ENCODE measurements at regions not wholly inside any gene's neighbourhood (a gene's known extent, or its start where the extent isn't known, plus 50 kb on each side); places are given as distances from the start of the nearest gene placed in this dataset.

DNA sequence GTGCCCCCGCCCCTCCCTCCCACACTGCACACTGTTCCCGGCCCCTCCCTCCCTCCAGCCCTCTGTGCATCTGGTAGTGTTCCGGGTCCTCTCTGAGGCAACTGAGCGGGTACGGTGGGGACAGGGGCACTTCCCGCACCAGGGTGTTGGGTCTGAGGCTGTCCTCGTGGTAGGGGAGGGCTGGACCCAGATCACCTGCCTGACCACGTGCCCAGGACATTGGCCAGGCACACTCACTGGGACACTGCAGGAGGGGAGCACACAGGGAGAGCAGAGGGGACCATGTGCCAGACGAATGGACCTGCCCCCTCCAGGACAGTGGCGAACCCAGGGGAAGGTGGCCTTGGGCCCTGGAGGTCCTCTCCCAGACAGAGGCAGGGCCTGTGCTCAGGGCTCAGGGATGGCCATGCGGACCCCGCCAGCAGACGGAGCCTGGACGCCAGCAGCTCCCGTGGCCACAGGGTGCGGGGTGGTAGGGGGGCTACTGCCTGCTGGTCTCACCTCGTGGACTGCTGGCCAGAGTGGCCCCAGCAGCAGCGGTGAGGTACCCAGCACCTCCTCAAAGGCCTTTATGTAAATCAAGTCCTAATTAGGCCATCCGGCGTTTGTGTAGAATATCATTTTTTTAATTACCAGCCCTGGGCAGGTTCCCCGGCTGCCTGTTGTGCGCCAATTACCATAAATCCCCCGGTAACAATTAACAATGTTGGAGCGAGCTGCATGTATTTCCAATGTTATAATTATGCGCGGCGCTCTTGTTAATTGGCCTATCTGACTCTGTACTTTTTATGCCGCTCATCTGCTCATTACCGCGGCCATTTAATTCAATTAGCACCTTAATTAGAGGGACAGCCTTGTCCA, 106.9 kb downstream of the FAM53A start:
- peaks cover 7% of the 10 kb centered on the region for H3K4me1 Mint-ChIP-seq
- no peaks in the 10 kb centered on the region for H3K36me3 Mint-ChIP-seq
- no peak overlapping the region for H3K4me3 Mint-ChIP-seq
- no peak for ATAC-seq
- H3K27ac Mint-ChIP-seq = no peak overlapping the region
- CTCF ChIA-PET = no interaction called here
- H3K27me3 Mint-ChIP-seq = no peaks in the 10 kb centered on the region
- DNase-seq = no peak
- no peaks in the 10 kb centered on the region for H3K9me3 Mint-ChIP-seq (ENCODE audit: low read depth)

DNA sequence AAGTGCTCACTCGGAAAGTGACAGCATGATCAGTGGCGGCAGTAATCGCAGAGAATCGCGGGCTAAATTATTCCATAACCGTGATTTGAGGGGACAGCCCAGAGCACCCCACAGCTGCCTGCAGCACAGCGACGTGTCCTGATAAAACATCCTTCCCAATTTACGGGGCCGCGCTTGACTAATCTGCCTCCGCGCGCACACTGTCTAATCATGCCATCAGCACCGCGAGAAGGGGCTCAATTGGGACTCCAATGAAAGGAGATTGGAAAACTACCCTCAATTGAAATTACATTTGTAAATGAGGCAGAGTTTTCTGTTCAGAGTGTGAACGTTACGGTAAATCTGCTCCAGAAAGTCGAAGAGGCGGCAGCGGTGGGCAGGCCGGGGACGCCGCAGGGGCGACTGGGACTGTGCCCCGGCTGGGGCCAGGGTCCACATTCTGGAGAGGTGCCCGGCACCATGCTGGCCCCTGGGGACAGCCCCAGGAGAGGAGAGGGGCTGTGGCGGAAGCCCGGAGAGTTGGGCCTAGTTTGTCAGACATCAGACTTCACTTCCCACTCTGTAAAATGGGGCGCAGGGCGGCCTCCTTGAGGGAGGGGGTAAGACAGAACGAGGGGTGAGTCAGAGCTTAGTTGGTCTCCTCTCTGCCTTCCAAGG, 107.7 kb downstream of the FAM53A start:
- H3K27me3 Mint-ChIP-seq = no peaks in the 10 kb centered on the region
- no peak overlapping the region for H3K4me3 Mint-ChIP-seq
- no peaks in the 10 kb centered on the region for H3K36me3 Mint-ChIP-seq
- ATAC-seq (no peak), DNase-seq (no peak)
- H3K4me1 Mint-ChIP-seq = peaks cover 4% of the 10 kb centered on the region
- no peaks in the 10 kb centered on the region for H3K9me3 Mint-ChIP-seq (ENCODE audit: low read depth)
- H3K27ac Mint-ChIP-seq = no peak overlapping the region
- CTCF ChIA-PET = no interaction called here

DNA sequence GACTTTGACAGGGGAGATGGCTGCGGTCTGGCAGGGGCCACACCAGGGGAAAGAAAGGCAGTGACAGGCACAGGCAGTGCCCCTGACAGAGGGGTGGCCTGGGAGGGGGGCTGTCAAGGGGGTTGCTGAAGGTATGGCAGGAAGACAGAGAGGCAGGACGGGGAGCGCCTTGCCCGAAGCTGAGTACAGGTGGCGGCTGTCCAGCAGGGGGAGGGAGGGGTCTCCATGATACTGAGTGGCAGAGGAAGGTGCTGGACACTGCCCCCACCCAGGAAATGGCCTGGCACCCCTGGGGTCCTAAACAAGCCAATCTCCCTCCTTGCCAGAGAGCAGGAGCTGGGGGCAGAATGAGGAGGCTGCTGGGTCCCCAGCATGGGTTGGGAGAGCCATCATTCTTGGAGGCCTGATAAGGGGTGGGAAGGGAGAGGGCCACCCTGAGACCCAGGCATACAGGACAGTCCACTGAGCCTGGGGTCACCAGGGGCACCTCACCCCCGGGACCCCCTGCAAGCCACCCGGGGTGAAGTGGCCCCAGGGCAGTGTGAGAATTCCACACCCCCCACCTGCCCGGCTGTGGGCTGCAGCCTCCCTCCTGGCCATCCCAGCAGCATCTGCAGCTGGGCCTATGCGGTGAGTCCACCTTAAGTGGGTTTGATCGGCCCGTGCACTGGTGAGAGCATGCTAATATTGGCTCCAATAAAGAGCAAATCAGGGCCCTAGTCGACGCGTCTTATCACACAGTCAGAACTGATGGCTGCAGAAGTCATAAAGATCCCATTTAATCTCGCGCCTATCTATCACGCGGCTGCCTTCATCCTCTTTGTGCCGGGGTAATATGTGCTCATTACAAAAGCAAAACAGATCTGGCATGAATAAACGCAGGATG, 108.5 kb downstream of the FAM53A start:
- H3K36me3 Mint-ChIP-seq = no peaks in the 10 kb centered on the region
- H3K9me3 Mint-ChIP-seq (ENCODE audit: low read depth) = no peaks in the 10 kb centered on the region
- ATAC-seq (no peak), DNase-seq (no peak)
- no peak overlapping the region for H3K4me3 Mint-ChIP-seq
- H3K27ac Mint-ChIP-seq = no peak overlapping the region
- H3K4me1 Mint-ChIP-seq = no peaks in the 10 kb centered on the region
- H3K27me3 Mint-ChIP-seq = no peaks in the 10 kb centered on the region
- CTCF ChIA-PET = no interaction called here

DNA sequence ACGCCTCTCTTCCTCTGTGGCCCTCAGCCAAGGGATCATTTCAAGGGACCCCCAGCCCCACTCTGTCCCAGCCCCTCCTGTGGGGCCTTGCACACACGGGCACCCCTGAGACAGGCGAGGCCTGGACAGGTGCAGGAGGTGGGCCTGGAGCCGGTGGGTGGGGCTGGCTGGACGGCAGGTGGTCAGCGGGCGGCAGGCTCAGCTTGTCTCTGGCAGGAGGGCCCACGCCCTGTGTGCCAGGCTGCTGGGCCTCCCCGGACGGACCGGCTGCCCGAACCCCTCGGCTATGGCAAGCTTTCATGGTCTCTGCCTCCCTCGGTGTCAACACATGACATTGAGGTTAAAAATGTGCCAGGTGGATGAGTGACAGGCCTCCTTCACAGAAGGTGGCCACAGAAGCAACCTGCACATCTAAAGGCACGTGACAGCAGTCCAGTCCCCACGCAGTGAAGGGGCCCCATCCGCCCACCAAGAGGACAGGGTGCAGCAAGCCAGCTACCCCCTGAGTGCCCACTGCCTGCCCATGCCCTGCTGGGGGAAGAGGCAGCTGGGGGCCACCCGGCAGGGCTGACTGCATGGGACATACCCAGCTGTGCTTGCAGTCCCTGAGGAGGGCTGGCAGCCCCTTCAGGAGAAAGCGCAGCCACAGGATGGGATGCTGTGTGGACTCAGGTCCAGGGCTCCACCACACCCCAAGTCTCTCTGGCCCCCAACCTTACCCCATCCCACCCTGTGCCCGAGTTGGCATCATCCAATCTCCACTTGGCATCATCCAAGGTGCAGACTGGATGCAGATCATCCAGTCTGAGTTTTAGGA, 109.3 kb downstream of the FAM53A start:
- no peak for ATAC-seq
- CTCF ChIA-PET = no interaction called here

DNA sequence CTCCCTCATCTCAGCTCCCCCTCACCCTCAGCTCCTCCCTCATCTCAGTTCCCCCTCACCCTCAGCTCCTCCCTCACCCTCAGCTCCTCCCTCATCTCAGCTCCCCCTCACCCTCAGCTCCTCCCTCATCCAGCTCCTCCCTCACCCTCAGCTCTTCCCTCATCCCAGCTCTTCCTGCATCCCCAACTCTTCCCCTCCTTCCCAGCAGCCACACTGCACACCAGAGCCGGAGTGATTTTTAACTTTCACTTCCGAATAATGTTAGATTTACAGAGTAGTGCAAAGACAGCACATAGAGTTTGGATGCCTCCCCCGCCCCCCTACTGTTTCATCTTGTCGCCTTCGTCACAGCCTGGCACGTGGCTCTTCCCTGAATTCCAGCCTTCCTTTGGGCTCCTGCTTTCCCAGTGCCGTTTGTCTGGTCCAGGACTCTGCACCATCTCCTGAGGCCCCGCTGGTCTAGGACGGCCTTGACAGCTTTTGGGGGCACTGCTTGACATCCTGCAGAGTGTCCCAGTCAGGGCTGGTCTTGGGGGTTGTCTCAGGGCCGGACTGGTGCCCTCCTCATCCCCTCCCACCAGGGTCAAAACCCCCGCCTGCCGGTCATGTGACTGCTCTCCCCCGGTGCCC, 110.2 kb downstream of the FAM53A start:
- no peak overlapping the region for H3K27ac Mint-ChIP-seq
- H3K27me3 Mint-ChIP-seq = no peaks in the 10 kb centered on the region
- H3K9me3 Mint-ChIP-seq (ENCODE audit: low read depth) = no peaks in the 10 kb centered on the region
- no peak for DNase-seq
- no peak for ATAC-seq
- H3K4me3 Mint-ChIP-seq = no peak overlapping the region
- CTCF ChIA-PET = interaction anchor here (1.0 kb wide), 1 partner anchor 11 kb away, joined by 3 read pairs; no protein-coding TSS in a partner anchor
- no peaks in the 10 kb centered on the region for H3K4me1 Mint-ChIP-seq
- H3K36me3 Mint-ChIP-seq = no peaks in the 10 kb centered on the region

More for the DNA sequence above, 109.3 kb downstream of the FAM53A start:
- Mint-ChIP-seq H3K27ac (no peak overlapping the region), H3K36me3 (no peaks in the 10 kb centered on the region), H3K4me3 (no peak overlapping the region), H3K27me3 (no peaks in the 10 kb centered on the region), H3K4me1 (no peaks in the 10 kb centered on the region), H3K9me3 (ENCODE audit: low read depth) (no peaks in the 10 kb centered on the region)
- DNase-seq = no peak

DNA sequence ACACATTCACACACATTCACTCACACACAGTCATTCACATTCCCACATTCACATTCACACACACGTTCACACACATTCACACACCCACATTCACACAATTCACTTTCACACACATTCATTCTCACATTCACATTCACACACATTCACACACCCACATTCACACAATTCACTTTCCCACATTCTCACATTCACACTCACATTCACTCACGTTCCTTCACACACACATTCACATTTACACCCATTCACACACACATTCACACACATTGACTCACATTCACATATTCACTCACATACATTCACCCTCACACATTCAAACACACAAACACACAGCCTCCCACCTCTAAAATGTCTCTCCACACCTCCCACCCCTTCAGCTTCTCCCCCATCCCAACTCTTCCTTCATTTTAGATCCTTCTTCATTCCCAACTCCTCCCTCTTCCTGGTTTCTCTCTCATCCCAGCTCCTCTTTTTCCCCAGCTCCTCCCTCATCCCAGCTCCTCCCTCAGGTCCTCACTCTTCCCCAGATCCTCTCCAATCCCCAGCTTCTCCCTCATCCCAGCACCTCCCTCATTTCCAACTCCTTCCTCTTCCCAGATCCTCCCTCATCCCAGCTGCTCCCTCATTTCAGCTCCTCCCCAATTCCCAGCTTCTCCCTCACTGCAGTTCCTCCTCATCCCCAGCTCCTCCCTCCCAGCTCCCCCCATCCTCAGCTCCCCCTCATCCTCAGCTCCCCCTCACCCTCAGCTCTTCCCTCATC, 111.0 kb downstream of the FAM53A start:
- no peaks in the 10 kb centered on the region for H3K27me3 Mint-ChIP-seq

DNA sequence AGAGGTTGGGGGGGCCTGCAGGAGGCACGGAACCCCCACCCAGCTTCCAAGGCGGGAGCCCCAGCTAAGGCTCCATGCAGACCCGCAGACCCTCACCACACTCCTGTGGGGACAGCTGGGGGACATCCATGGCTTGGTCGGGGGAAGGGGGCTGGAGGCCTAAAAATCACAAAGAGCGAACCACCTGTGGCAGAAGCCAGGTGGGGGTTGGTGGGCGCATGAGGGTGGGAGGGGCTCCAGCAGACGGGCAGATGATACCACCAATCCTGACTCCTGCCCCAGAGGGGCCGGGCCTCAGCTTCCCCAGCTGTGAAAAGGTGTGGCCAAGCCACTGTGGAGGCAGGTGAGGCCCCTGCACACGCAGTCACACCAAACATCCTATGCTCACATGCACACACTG, 111.6 kb downstream of the FAM53A start:
- H3K36me3 Mint-ChIP-seq = no peaks in the 10 kb centered on the region
- no peaks in the 10 kb centered on the region for H3K27me3 Mint-ChIP-seq
- ATAC-seq = no peak
- no peaks in the 10 kb centered on the region for H3K9me3 Mint-ChIP-seq (ENCODE audit: low read depth)
- H3K27ac Mint-ChIP-seq = no peak overlapping the region
- CTCF ChIA-PET = no interaction called here
- no peaks in the 10 kb centered on the region for H3K4me1 Mint-ChIP-seq
- no peak for DNase-seq
- no peak overlapping the region for H3K4me3 Mint-ChIP-seq

More for the DNA sequence above, 111.0 kb downstream of the FAM53A start:
- Mint-ChIP-seq H3K4me1 (no peaks in the 10 kb centered on the region), H3K9me3 (ENCODE audit: low read depth) (no peaks in the 10 kb centered on the region), H3K27ac (no peak overlapping the region), H3K4me3 (no peak overlapping the region), H3K36me3 (no peaks in the 10 kb centered on the region)
- CTCF ChIA-PET = interaction anchor here (0.5 to 1.0 kb wide), 2 partner anchors 10 to 1465 kb away, joined by 3 read pairs; no protein-coding TSS in a partner anchor
- ATAC-seq = no peak
- no peak for DNase-seq

DNA sequence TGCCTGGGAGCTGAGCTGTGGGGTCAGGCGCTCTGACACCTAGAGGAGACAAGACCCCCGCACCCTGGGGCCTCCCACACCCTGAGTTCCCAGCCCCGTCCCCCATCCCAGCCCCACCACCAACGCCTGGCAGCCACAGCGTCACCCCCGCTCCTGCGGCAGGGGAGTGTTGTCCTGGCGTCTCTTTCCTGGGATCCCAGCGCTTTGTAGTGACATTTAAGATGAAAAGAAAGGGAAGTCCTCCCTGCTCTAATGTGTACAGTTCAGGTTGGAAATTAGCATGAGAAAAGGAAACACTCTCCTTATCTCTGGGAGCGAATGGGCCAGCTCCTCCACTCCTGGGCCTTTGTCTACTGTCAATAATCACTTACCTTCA, 112.1 kb downstream of the FAM53A start:
- ATAC-seq = no peak
- Mint-ChIP-seq H3K9me3 (ENCODE audit: low read depth) (no peaks in the 10 kb centered on the region), H3K4me1 (no peaks in the 10 kb centered on the region), H3K27me3 (no peaks in the 10 kb centered on the region), H3K36me3 (no peaks in the 10 kb centered on the region), H3K27ac (no peak overlapping the region), H3K4me3 (no peak overlapping the region)
- CTCF ChIA-PET = no interaction called here
- DNase-seq = no peak

DNA sequence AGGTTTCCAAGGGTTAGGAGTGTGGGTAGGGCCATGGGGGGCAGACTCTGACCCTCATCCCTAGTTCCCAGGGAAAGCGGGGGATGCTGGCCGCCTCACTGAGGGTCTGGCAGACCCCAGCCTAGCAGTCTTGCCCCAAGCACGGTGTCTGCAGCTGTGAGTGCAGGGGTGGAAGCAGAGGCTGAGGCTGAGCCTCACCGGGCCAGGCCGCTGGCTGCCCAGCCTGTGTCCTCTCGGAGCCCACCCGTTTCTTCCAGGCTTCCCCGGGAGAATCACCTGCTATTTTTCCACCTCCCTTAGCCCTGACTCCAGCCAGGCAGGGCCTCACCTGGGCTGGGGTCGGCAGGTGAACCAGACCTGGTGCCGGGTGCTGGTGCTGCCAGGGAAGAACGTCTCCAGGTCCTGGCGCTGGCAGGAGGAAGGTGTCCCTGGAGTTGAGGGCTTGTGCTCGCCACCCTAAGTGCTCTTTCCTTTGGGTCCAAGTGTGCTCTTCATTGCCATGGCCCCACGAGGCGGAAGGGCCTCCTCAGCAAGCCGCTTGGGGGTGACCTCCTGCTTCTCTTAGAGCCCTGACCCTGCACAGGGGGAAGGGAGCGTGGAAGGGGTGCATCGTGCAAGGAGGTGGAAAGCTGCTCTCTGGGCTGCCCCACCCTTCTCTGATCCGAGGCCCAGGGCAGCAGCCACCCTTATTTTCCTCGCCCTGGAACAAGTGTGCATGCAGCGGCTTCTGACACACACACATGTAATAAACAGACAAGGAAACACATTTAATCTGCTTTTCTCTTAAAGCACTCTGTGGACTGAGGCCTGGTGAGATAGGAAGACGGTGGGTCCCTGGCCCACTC, 112.7 kb downstream of the FAM53A start:
- CTCF ChIA-PET = interaction anchor here (1.8 kb wide), 1 partner anchor 9 kb away, joined by 4 read pairs; no protein-coding TSS in a partner anchor
- Mint-ChIP-seq H3K36me3 (no peaks in the 10 kb centered on the region), H3K9me3 (ENCODE audit: low read depth) (no peaks in the 10 kb centered on the region), H3K4me3 (no peak overlapping the region), H3K27ac (no peak overlapping the region), H3K4me1 (no peaks in the 10 kb centered on the region), H3K27me3 (no peaks in the 10 kb centered on the region)
- no peak for DNase-seq
- no peak for ATAC-seq

DNA sequence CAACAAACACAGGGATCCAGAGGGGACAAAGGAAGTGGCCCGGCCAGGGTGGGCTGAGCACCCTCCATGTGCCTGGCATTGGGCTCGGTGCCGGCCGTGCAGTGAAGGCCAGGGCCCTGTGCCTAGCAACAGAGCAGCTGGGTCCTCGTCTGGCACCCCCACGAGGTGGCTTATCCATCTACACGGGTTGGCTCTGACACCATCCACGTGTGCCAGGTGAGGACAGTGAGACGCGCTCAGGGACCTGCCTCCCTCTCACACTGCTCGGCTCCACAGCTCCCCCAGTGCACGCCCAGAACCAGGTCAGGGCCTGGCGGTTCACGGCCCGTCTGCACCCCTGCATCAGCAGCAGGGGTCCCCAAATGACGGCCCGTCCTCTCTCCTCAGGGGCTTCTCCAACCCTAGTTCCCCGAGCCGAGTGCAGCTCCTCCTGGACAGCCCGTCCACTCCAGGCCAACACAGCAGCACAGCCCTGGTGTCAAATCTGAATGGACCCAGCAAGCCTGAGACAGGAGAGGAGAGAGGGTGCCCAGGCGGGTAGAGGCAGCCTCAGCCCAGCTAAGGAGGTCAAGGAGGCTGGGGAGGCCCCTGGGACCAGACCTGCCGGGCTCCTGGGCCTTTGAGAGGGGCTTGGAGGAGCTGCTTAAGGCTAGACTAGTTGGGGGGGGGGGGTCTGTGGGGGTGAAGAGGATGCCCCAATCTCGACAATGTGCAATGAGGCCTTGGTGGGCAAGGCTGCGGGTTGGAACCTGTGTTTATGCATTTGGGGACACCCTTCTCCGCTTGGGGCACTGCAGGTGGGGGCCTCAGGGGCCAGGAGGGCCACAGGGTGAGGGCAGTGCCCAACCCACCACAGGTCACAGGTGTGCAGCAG, 113.6 kb downstream of the FAM53A start:
- H3K9me3 Mint-ChIP-seq (ENCODE audit: low read depth) = no peaks in the 10 kb centered on the region
- no peaks in the 10 kb centered on the region for H3K4me1 Mint-ChIP-seq
- CTCF ChIA-PET = interaction anchor here (1.8 kb wide), 1 partner anchor 10 kb away, joined by 4 read pairs; no protein-coding TSS in a partner anchor
- H3K27ac Mint-ChIP-seq = no peak overlapping the region
- no peak overlapping the region for H3K4me3 Mint-ChIP-seq
- no peak for DNase-seq
- no peak for ATAC-seq
- no peaks in the 10 kb centered on the region for H3K27me3 Mint-ChIP-seq
- H3K36me3 Mint-ChIP-seq = no peaks in the 10 kb centered on the region
